SK-N-SH (cell line): ENCODE measurements at regions not wholly inside any gene's neighbourhood (a gene's known extent, or its start where the extent isn't known, plus 50 kb on each side); places are given as distances from the start of the nearest gene placed in this dataset.

Experiments used
- CTCF ChIA-PET: fragments of 300-600, 350-600 bp; formaldehyde crosslinking; extraction: SDS; loops from one replicate; lab custom pipeline; 2021; lab: Yijun Ruan, JAX
- POLR2A ChIA-PET: fragments of 350-600 bp; sonication (Branson Sonifier 250); formaldehyde crosslinking; extraction: SDS; loops from one replicate; lab custom pipeline; 2020; ENCODE audit warnings: antibody characterized with exemption, inconsistent platforms; lab: Yijun Ruan, JAX
- DNase-seq: peaks from one replicate; pipeline ENCODE4 v3.0.0; 2012
- H2AFZ ChIP-seq: fragments of 200-600 bp; sonication (generic); 2 replicates; pipeline ENCODE4 v1.8.1; 2016; ENCODE audit warnings: antibody characterized with exemption, mild to moderate bottlenecking, low read depth
- H3F3A ChIP-seq: fragments of 200-600 bp; sonication (generic); replicated peaks from 2 replicates; pipeline ENCODE3; 2016; ENCODE audit warnings: antibody characterized with exemption, mild to moderate bottlenecking; ENCODE audit not compliant: insufficient read depth
- H3K27ac ChIP-seq, 2 experiments: fragments of 200-500 bp in 1 of 2; fragments of 200-600 bp in 1 of 2; sonication (Bioruptor generic) in 1 of 2; sonication (generic), shearing (Covaris generic) in 1 of 2; 2 replicates each; pipeline versions ENCODE4 v1.5.1 to v1.6.1; 2014 to 2016; ENCODE audit warnings: low read depth in 2 of 2, inconsistent platforms in 1 of 2, low read length in 1 of 2, mild to moderate bottlenecking in 1 of 2, mixed read lengths in 1 of 2
- H3K27me3 ChIP-seq: fragments of 200-600 bp; sonication (generic), shearing (Covaris generic); 2 replicates; pipeline ENCODE4 v1.6.1; 2016; ENCODE audit warnings: mixed run types; ENCODE audit not compliant: insufficient read depth
- H3K36me3 ChIP-seq, 2 experiments: fragments of 200-500 bp in 1 of 2; fragments of 200-600 bp in 1 of 2; sonication (Bioruptor generic) in 1 of 2; sonication (generic) in 1 of 2; replicated peaks in 1 of 2; 2 replicates each; pipeline versions ENCODE3 to v1.5.1; 2014 to 2016; ENCODE audit warnings: low read length in 1 of 2, mild to moderate bottlenecking in 1 of 2; ENCODE audit not compliant: insufficient read depth in 2 of 2, control insufficient read depth in 1 of 2
- H3K4me1 ChIP-seq, 2 experiments: fragments of 200-500 bp in 1 of 2; fragments of 200-600 bp in 1 of 2; sonication (Bioruptor generic) in 1 of 2; sonication (generic), shearing (Covaris generic) in 1 of 2; 2 replicates each; pipeline versions ENCODE4 v1.5.1 to v1.6.1; 2014 to 2016; ENCODE audit warnings: low read depth in 1 of 2, low read length in 1 of 2, mixed run types in 1 of 2; ENCODE audit not compliant: insufficient read depth in 2 of 2, control insufficient read depth in 1 of 2
- H3K4me2 ChIP-seq: fragments of 200-600 bp; sonication (generic), shearing (Covaris generic); 2 replicates; pipeline ENCODE4 v1.6.1; 2017; ENCODE audit warnings: mixed run types
- H3K4me3 ChIP-seq, 2 experiments: fragments of 200-500 bp in 1 of 2; fragments of 200-600 bp in 1 of 2; sonication (Bioruptor generic) in 1 of 2; sonication (generic), shearing (Covaris generic) in 1 of 2; 2 replicates each; pipeline versions ENCODE4 v1.5.1 to v1.8.1; 2014 to 2016; ENCODE audit warnings: low read depth in 2 of 2, inconsistent platforms in 1 of 2, low read length in 1 of 2, mild to moderate bottlenecking in 1 of 2, mixed read lengths in 1 of 2, moderate library complexity in 1 of 2
- H3K79me2 ChIP-seq: fragments of 200-600 bp; sonication (generic); 2 replicates; pipeline ENCODE4 v1.8.1; 2017; ENCODE audit warnings: mild to moderate bottlenecking; ENCODE audit not compliant: insufficient read depth
- H3K9ac ChIP-seq: fragments of 200-600 bp; sonication (generic); 2 replicates; pipeline ENCODE4 v1.6.1; 2017; ENCODE audit warnings: mixed run types
- H3K9me2 ChIP-seq: fragments of 200-600 bp; sonication (generic); 2 replicates; pipeline ENCODE4 v1.6.1; 2017; ENCODE audit warnings: mixed run types
- H3K9me3 ChIP-seq: fragments of 200-600 bp; sonication (generic); 2 replicates; pipeline ENCODE4 v1.6.1; 2017; ENCODE audit warnings: mixed run types, mild to moderate bottlenecking, moderate library complexity
- H4K20me1 ChIP-seq: fragments of 200-600 bp; sonication (generic); 2 replicates; pipeline ENCODE4 v1.6.1; 2017; ENCODE audit warnings: mild to moderate bottlenecking, mixed run types; ENCODE audit not compliant: insufficient read depth
- CHD2 ChIP-seq: fragments of 150-350 bp; IDR thresholded peaks from 2 replicates; pipeline ENCODE4 v1.6.1; 2018; ENCODE audit warnings: low read length; ENCODE audit not compliant: partially characterized antibody
- ELF1 ChIP-seq: IDR thresholded peaks from 2 replicates; pipeline ENCODE4 v1.4.0; 2012
- FOSL2 ChIP-seq: IDR thresholded peaks from 2 replicates; pipeline ENCODE4 v1.4.0; 2012; ENCODE audit warnings: low read depth, mild to moderate bottlenecking, moderate library complexity, borderline replicate concordance
- JUND ChIP-seq: IDR thresholded peaks from 2 replicates; pipeline ENCODE4 v1.4.0; 2012
- RAD21 ChIP-seq: IDR thresholded peaks from 2 replicates; pipeline ENCODE4 v1.6.1; 2012; ENCODE audit warnings: mild to moderate bottlenecking, low read length
- RFX5 ChIP-seq: IDR thresholded peaks from 2 replicates; pipeline ENCODE4 v1.6.1; 2012; ENCODE audit warnings: mild to moderate bottlenecking, improper control_type of control experiment, low read length
- RXRA ChIP-seq: IDR thresholded peaks from 2 replicates; pipeline ENCODE4 v1.4.0; 2012; ENCODE audit warnings: low read depth, mild to moderate bottlenecking, borderline replicate concordance
- SIN3A ChIP-seq: IDR thresholded peaks from 2 replicates; pipeline ENCODE4 v1.6.1; 2012; ENCODE audit warnings: low read depth, mild to moderate bottlenecking, low read length, moderate library complexity, borderline replicate concordance
- TCF12 ChIP-seq: IDR thresholded peaks from 2 replicates; pipeline ENCODE4 v1.4.0; 2012
- TEAD4 ChIP-seq: IDR thresholded peaks from 2 replicates; pipeline ENCODE4 v1.4.0; 2012; ENCODE audit warnings: mild to moderate bottlenecking, borderline replicate concordance; ENCODE audit not compliant: insufficient read depth
- YY1 ChIP-seq: IDR thresholded peaks from 2 replicates; pipeline ENCODE4 v1.4.0; 2012; ENCODE audit warnings: low read depth, mild to moderate bottlenecking
- WGBS: methylation state at CpG from one replicate; pipeline ENCODE4 v1.1.6; 2017; ENCODE audit warnings: low lambda C conversion rate; 5-methylcytosine and 5-hydroxymethylcytosine counted together
- TF ChIP-seq, protein P1 (sequence below): IDR thresholded peaks from 2 replicates; pipeline ENCODE4; 2012
- TF ChIP-seq, protein P2 (sequence below): fragments of 200-600 bp; sonication (generic); IDR thresholded peaks from 2 replicates; pipeline ENCODE4 v1.6.1; 2017; ENCODE audit warnings: antibody characterized with exemption, mild to moderate bottlenecking, moderate library complexity
- TF ChIP-seq, protein P3 (sequence below): IDR thresholded peaks from 2 replicates; pipeline ENCODE4 v1.4.0; 2012; ENCODE audit warnings: low read depth, borderline replicate concordance
- TF ChIP-seq, protein P4 (sequence below): IDR thresholded peaks from 2 replicates; pipeline ENCODE4 v1.4.0; 2012; ENCODE audit warnings: low read depth, borderline replicate concordance
- TF ChIP-seq, protein P5 (sequence below): IDR thresholded peaks from 2 replicates; pipeline ENCODE4 v1.6.1; 2012; ENCODE audit warnings: mild to moderate bottlenecking, low read depth, low read length, moderate library complexity

DNA sequence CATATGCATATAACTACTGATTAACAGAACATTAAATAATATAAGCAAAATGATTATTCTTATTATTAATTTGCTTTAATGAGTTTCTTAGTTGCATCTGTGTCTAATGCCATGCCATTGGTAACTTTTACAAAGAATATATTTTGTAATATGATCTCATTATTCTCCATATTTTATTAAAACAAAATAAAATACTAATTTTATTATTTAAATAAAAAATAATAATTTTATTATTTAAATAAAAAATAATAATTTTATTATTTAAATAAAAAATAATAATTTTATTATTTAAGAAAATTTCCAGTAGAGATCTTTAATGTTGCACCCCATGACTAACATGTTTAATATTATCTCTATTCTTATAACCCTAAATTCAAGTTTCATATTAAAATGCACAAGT is 771.1 kb downstream of the NR2F2 start:
- Histone ChIP-seq H2AFZ (no peak overlapping the region), H3F3A (no peaks in the 10 kb centered on the region), H3K4me2 (no peak overlapping the region), H3K9me2 (no peaks in the 10 kb centered on the region), H3K27me3 (no peaks in the 10 kb centered on the region), H3K4me1 (no peaks in the 10 kb centered on the region), H3K9me3 (no peaks in the 10 kb centered on the region), H3K27ac (no peak overlapping the region), H3K4me3 (no peak overlapping the region), H3K79me2 (no peaks in the 10 kb centered on the region), H3K36me3 (no peaks in the 10 kb centered on the region), H4K20me1 (no peaks in the 10 kb centered on the region), H3K9ac (no peak overlapping the region)
- ChIA-PET CTCF (no interaction called here), POLR2A (no interaction called here)
- TF ChIP-seq FOSL2 (no peak), ELF1 (no peak), TEAD4 (no peak), RFX5 (no peak), RXRA (no peak), YY1 (no peak), JUND (no peak)
- TF ChIP-seq, protein P1, sequence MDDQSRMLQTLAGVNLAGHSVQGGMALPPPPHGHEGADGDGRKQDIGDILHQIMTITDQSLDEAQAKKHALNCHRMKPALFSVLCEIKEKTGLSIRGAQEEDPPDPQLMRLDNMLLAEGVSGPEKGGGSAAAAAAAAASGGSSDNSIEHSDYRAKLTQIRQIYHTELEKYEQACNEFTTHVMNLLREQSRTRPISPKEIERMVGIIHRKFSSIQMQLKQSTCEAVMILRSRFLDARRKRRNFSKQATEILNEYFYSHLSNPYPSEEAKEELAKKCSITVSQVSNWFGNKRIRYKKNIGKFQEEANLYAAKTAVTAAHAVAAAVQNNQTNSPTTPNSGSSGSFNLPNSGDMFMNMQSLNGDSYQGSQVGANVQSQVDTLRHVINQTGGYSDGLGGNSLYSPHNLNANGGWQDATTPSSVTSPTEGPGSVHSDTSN: no peak
- TF ChIP-seq, protein P2, sequence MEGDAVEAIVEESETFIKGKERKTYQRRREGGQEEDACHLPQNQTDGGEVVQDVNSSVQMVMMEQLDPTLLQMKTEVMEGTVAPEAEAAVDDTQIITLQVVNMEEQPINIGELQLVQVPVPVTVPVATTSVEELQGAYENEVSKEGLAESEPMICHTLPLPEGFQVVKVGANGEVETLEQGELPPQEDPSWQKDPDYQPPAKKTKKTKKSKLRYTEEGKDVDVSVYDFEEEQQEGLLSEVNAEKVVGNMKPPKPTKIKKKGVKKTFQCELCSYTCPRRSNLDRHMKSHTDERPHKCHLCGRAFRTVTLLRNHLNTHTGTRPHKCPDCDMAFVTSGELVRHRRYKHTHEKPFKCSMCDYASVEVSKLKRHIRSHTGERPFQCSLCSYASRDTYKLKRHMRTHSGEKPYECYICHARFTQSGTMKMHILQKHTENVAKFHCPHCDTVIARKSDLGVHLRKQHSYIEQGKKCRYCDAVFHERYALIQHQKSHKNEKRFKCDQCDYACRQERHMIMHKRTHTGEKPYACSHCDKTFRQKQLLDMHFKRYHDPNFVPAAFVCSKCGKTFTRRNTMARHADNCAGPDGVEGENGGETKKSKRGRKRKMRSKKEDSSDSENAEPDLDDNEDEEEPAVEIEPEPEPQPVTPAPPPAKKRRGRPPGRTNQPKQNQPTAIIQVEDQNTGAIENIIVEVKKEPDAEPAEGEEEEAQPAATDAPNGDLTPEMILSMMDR: no peak
- TF ChIP-seq, protein P3, sequence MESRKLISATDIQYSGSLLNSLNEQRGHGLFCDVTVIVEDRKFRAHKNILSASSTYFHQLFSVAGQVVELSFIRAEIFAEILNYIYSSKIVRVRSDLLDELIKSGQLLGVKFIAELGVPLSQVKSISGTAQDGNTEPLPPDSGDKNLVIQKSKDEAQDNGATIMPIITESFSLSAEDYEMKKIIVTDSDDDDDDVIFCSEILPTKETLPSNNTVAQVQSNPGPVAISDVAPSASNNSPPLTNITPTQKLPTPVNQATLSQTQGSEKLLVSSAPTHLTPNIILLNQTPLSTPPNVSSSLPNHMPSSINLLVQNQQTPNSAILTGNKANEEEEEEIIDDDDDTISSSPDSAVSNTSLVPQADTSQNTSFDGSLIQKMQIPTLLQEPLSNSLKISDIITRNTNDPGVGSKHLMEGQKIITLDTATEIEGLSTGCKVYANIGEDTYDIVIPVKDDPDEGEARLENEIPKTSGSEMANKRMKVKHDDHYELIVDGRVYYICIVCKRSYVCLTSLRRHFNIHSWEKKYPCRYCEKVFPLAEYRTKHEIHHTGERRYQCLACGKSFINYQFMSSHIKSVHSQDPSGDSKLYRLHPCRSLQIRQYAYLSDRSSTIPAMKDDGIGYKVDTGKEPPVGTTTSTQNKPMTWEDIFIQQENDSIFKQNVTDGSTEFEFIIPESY: no peak
- DNase-seq: no peak

DNA sequence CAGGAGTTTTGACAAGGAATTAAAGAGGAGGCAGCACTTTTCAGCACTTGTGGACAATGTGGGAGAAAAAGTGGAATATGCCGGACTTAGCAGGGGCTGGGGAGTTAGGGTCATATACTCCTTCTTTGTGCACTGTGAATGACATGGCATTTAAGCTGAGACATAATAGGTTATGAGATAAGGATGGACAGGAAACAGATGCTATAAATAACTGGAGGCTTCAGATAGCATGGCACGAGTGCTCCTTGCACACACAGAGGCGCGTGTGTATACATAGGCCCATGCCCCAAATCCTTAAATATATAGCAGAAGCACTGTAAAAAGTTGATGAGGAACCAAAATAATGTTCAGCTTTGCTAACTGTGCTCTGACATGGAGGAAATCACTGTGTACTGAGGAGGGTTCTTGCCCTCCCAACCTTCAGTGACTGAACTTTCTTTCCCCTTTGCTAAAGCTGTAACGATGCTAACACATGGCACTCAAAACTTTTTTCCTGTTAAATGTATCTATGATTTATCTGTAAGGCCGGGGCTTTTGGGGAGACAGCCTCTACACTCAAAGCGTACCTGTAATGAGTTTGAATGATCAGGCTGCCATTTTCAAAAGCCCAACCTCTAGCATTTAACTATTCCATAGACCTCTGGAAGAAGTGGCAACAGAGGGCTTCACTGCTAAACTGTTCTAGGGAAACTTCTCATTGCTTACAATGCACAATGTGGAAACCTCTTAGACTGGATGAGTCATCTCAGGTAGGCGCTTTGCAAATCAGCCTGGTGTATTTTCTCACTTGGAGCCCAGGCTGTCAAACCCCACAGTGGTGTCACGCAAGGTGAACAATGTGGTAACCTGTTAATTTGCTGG is 784.6 kb downstream of the NR2F2 start:
- Histone ChIP-seq H3K4me2 (no peak overlapping the region), H3K27me3 (no peaks in the 10 kb centered on the region), H4K20me1 (no peaks in the 10 kb centered on the region), H2AFZ (no peak overlapping the region), H3K79me2 (no peaks in the 10 kb centered on the region), H3F3A (no peaks in the 10 kb centered on the region), H3K27ac (no peak overlapping the region), H3K4me3 (no peak overlapping the region), H3K9ac (no peak overlapping the region), H3K36me3 (no peaks in the 10 kb centered on the region), H3K9me2 (no peaks in the 10 kb centered on the region), H3K9me3 (no peaks in the 10 kb centered on the region), H3K4me1 (no peaks in the 10 kb centered on the region)
- WGBS: 5% methylated on average over 7 of the region's 9 CpGs
- no peak for DNase-seq
- ChIA-PET CTCF (no interaction called here), POLR2A (no interaction called here)
- TF ChIP-seq RXRA: no peak
- TF ChIP-seq FOSL2: no peak
- TF ChIP-seq ELF1: no peak
- no peak for TF ChIP-seq TCF12
- no peak for TF ChIP-seq TEAD4
- TF ChIP-seq, protein P4, sequence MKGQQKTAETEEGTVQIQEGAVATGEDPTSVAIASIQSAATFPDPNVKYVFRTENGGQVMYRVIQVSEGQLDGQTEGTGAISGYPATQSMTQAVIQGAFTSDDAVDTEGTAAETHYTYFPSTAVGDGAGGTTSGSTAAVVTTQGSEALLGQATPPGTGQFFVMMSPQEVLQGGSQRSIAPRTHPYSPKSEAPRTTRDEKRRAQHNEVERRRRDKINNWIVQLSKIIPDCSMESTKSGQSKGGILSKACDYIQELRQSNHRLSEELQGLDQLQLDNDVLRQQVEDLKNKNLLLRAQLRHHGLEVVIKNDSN: no peak
- TF ChIP-seq, protein P5, sequence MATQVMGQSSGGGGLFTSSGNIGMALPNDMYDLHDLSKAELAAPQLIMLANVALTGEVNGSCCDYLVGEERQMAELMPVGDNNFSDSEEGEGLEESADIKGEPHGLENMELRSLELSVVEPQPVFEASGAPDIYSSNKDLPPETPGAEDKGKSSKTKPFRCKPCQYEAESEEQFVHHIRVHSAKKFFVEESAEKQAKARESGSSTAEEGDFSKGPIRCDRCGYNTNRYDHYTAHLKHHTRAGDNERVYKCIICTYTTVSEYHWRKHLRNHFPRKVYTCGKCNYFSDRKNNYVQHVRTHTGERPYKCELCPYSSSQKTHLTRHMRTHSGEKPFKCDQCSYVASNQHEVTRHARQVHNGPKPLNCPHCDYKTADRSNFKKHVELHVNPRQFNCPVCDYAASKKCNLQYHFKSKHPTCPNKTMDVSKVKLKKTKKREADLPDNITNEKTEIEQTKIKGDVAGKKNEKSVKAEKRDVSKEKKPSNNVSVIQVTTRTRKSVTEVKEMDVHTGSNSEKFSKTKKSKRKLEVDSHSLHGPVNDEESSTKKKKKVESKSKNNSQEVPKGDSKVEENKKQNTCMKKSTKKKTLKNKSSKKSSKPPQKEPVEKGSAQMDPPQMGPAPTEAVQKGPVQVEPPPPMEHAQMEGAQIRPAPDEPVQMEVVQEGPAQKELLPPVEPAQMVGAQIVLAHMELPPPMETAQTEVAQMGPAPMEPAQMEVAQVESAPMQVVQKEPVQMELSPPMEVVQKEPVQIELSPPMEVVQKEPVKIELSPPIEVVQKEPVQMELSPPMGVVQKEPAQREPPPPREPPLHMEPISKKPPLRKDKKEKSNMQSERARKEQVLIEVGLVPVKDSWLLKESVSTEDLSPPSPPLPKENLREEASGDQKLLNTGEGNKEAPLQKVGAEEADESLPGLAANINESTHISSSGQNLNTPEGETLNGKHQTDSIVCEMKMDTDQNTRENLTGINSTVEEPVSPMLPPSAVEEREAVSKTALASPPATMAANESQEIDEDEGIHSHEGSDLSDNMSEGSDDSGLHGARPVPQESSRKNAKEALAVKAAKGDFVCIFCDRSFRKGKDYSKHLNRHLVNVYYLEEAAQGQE: no peak
- TF ChIP-seq CHD2: no peak
- TF ChIP-seq RAD21: no peak
- TF ChIP-seq SIN3A: no peak
